Loucy (cell line): ENCODE measurements at regions not wholly inside any gene's neighbourhood (a gene's known extent, or its start where the extent isn't known, plus 50 kb on each side); places are given as distances from the start of the nearest gene placed in this dataset.

ENCODE experiments used
- CTCF ChIP-seq: fragments of 200-600 bp; sonication (generic); conservative IDR thresholded peaks from 2 replicates; pipeline ENCODE4 v1.5.1; 2014; ENCODE audit warnings: mild to moderate bottlenecking, antibody characterized with exemption, low read length
- EZH2phosphoT487 ChIP-seq: fragments of 200-600 bp; IDR thresholded peaks from 2 replicates; pipeline ENCODE4 v1.6.1; 2018; ENCODE audit warnings: antibody characterized with exemption, mild to moderate bottlenecking, moderate library complexity, borderline replicate concordance

- no peak for TF ChIP-seq CTCF
- TF ChIP-seq EZH2phosphoT487: no peak
These were observed 61.7 kb upstream of the ZNF469 start for GRCh38 chr16:88320947-88321634.
